GM12875 (cell line): ENCODE measurements at regions not wholly inside any gene's neighbourhood (a gene's known extent, or its start where the extent isn't known, plus 50 kb on each side); places are given as distances from the start of the nearest gene placed in this dataset.

Source experiments
- H3K4me3 ChIP-seq: one replicate; pipeline ENCODE4 v1.5.1; 2011; ENCODE audit warnings: low read depth, low read length, control low read depth
- TF ChIP-seq, protein P1 (sequence below): IDR thresholded peaks from 2 replicates; pipeline ENCODE4 v1.5.1; 2011; ENCODE audit warnings: low read depth, mild to moderate bottlenecking, control low read depth, inconsistent platforms, low read length, moderate library complexity, borderline replicate concordance; ENCODE audit not compliant: insufficient read depth

DNA sequence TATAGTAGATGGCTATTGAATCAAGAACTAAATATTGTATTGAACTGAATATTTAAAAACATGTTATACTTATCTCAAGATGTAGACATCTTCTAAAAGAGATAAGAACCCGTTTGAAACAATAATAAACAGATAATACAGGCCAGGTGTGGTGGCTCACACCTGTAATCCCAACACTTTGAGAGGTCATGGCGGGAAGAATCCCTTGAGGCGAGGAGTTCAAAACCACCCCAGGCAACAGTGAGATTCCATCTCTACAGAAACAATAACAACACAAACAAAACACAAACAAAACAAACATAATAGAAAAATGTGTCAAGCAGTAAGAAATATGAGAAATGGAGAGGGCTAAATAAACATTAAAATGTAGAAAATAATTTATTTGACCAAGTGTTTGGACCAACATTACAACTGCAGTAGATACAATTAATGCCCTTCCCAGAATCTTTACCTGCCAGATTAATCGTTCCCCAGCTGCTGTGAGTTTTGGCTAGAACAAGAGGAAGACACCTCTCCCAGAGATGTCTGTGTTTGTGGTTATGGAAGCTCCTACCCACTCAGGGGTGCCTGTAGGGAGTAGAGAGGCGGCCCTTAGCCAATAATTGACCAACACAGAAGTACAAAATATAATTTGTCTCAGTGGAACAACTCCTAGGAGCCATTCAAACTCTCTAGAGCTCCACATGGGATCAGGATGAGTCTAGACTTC lies 111.9 kb upstream of the AGTR1 start:
- no peak overlapping the region for H3K4me3 ChIP-seq
- TF ChIP-seq, protein P1, sequence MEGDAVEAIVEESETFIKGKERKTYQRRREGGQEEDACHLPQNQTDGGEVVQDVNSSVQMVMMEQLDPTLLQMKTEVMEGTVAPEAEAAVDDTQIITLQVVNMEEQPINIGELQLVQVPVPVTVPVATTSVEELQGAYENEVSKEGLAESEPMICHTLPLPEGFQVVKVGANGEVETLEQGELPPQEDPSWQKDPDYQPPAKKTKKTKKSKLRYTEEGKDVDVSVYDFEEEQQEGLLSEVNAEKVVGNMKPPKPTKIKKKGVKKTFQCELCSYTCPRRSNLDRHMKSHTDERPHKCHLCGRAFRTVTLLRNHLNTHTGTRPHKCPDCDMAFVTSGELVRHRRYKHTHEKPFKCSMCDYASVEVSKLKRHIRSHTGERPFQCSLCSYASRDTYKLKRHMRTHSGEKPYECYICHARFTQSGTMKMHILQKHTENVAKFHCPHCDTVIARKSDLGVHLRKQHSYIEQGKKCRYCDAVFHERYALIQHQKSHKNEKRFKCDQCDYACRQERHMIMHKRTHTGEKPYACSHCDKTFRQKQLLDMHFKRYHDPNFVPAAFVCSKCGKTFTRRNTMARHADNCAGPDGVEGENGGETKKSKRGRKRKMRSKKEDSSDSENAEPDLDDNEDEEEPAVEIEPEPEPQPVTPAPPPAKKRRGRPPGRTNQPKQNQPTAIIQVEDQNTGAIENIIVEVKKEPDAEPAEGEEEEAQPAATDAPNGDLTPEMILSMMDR: no peak

- TF ChIP-seq, protein P1: no peak
- H3K4me3 ChIP-seq: no peak overlapping the region
Observed at GRCh38 chr3:148588291-148588690, 109.4 kb upstream of the AGTR1 start.

DNA sequence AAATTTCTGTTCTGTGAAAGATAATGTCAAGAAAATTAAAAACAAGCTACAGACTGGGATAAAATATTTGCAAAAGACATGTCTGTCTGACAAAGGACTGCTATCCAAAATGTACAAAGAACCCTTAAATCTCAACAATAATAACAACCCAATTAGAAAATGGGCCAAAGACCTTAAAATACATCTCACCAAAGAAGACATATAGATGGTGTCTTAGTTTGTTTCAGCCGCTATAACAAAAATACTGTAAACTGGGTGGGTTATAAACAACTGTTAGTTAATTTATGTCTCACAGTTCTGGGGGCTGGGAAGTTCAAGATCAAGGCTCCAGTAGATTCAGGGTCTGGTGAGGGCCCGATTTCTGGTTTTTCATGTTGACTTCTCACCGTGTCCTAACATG lies 106.2 kb upstream of the AGTR1 start:
- H3K4me3 ChIP-seq: no peak overlapping the region
- TF ChIP-seq, protein P1: no peak

GRCh38 chr3:148598619-148599018 lies 99.1 kb upstream of the AGTR1 start:
- no peak overlapping the region for H3K4me3 ChIP-seq
- TF ChIP-seq, protein P1: no peak

- no peak overlapping the region for H3K4me3 ChIP-seq
- TF ChIP-seq, protein P1: no peak
Observed at GRCh38 chr3:148599481-148599880, 98.2 kb upstream of the AGTR1 start.

GRCh38 chr3:148600440-148600839 lies 97.3 kb upstream of the AGTR1 start:
- TF ChIP-seq, protein P1: no peak
- no peak overlapping the region for H3K4me3 ChIP-seq

DNA sequence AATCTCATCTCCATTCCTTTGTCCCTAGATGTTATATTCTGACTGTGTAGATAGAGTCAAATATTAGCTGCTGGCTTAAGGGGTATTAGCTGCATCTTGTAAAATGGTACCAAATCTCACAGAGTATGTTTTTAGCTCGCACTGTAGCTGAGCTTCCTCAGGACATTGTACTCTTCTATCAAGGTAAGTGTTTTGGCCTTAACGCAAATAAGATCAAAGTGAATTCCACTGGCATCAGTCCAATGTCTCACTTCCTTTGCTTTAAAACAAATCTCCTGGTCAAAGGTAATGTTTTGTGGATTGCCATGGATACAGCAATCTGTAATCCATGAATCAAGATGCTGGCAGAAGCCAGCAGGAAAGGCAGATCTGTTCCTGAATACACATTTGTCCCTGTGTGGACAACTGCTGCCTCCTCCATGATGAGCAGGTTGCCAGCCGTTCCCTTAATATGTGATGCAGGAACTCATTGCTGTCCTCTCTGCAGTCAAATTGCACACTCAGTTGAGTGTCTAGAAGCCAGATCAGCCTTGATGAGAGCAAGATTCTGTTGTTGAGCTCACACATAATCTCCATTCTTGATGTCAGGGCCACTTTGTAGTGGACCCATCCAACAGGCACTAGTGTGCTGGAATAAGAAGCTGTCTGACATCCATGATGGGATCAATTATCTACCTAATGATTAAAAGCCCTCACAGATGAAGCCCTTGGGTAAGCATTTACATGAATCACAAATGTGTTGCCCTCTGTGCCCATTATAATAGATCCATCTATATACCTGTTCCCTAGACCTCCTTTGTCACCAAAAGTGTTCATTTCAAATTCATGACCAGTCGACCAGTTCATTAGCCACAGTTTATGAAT lies 96.6 kb upstream of the AGTR1 start:
- H3K4me3 ChIP-seq: no peak overlapping the region
- TF ChIP-seq, protein P1: no peak
